Mesodermal cell (in vitro differentiated cells): ENCODE measurements at regions not wholly inside any gene's neighbourhood (a gene's known extent, or its start where the extent isn't known, plus 50 kb on each side); places are given as distances from the start of the nearest gene placed in this dataset.

Source experiments
- H3K27ac ChIP-seq: 2 replicates; pipeline ENCODE4 v1.7.0; 2013; ENCODE audit warnings: mild to moderate bottlenecking, low read depth, low read length, moderate library complexity; ENCODE audit not compliant: severe bottlenecking
- H3K36me3 ChIP-seq: 2 replicates; pipeline ENCODE4 v1.7.1; 2013; ENCODE audit warnings: mild to moderate bottlenecking, low read length, moderate library complexity; ENCODE audit not compliant: control insufficient read depth, insufficient read depth
- H3K4me1 ChIP-seq: one replicate; pipeline ENCODE4 v1.7.1; 2013; ENCODE audit warnings: mild to moderate bottlenecking, low read length; ENCODE audit not compliant: insufficient read depth, control insufficient read depth, poor library complexity, severe bottlenecking
- H3K4me3 ChIP-seq: 2 replicates; pipeline ENCODE4 v1.7.0; 2013; ENCODE audit warnings: low read length, control low read depth, mild to moderate bottlenecking; ENCODE audit not compliant: insufficient read depth, poor library complexity, severe bottlenecking; ENCODE audit errors: extremely low read depth
- H3K9me3 ChIP-seq: 2 replicates; pipeline ENCODE4 v1.7.1; 2013; ENCODE audit warnings: mild to moderate bottlenecking, low read length, moderate library complexity; ENCODE audit not compliant: control insufficient read depth
- WGBS, 2 experiments: methylation state at CpG; one replicate each; pipeline ENCODE4 v1.1.5; 2013; ENCODE audit warnings: missing lambda C conversion rate in 2 of 2; ENCODE audit not compliant: insufficient coverage in 2 of 2; 5-methylcytosine and 5-hydroxymethylcytosine counted together

- Histone ChIP-seq H3K36me3 (no peaks in the 10 kb centered on the region), H3K27ac (no peak overlapping the region), H3K4me3 (no peak overlapping the region), H3K9me3 (no peaks in the 10 kb centered on the region), H3K4me1 (no peaks in the 10 kb centered on the region)
- 100% methylated on average over 2 of the region's 4 CpGs for WGBS, 2 experiments
Observed at GRCh38 chr3:135627057-135627456, 338.5 kb upstream of the PPP2R3A start.

GRCh38 chr3:135629701-135630408 is 335.7 kb upstream of the PPP2R3A start:
- WGBS, 2 experiments, result 53 to 84% methylated on average over 3 to 4 of the region's 5 CpGs
- Histone ChIP-seq H3K4me1 (no peaks in the 10 kb centered on the region), H3K27ac (no peak overlapping the region), H3K4me3 (no peak overlapping the region), H3K9me3 (no peaks in the 10 kb centered on the region), H3K36me3 (no peaks in the 10 kb centered on the region)

GRCh38 chr3:135632556-135633065 is 332.9 kb upstream of the PPP2R3A start:
- no peaks in the 10 kb centered on the region for H3K9me3 ChIP-seq
- H3K27ac ChIP-seq, result no peak overlapping the region
- H3K4me1 ChIP-seq, result no peaks in the 10 kb centered on the region
- no peak overlapping the region for H3K4me3 ChIP-seq
- H3K36me3 ChIP-seq, result no peaks in the 10 kb centered on the region
- 83 to 100% methylated on average over 1 of the region's 2 CpGs for WGBS, 2 experiments

- Histone ChIP-seq H3K27ac (no peak overlapping the region), H3K9me3 (no peaks in the 10 kb centered on the region), H3K4me3 (no peak overlapping the region), H3K36me3 (no peaks in the 10 kb centered on the region), H3K4me1 (no peaks in the 10 kb centered on the region)
- 100% methylated on average over 1 of the region's 2 CpGs for WGBS, 2 experiments
Observed at GRCh38 chr3:135633078-135633477, 332.4 kb upstream of the PPP2R3A start.

GRCh38 chr3:135636596-135636995 is 328.9 kb upstream of the PPP2R3A start:
- Histone ChIP-seq H3K9me3 (no peaks in the 10 kb centered on the region), H3K36me3 (no peaks in the 10 kb centered on the region), H3K4me3 (no peak overlapping the region), H3K27ac (no peak overlapping the region), H3K4me1 (no peaks in the 10 kb centered on the region)
- no CpG with 5 or more reads among the region's 1 CpG for WGBS, 2 experiments

- H3K4me1 ChIP-seq, result no peaks in the 10 kb centered on the region
- H3K9me3 ChIP-seq, result no peaks in the 10 kb centered on the region
- 100% methylated on average over 2 of the region's 3 CpGs; no CpG with 5 or more reads in 1 of the 2 experiments for WGBS, 2 experiments
- H3K36me3 ChIP-seq, result no peaks in the 10 kb centered on the region
- no peak overlapping the region for H3K4me3 ChIP-seq
- H3K27ac ChIP-seq, result no peak overlapping the region
Observed at GRCh38 chr3:135637013-135637412, 328.5 kb upstream of the PPP2R3A start.

- Histone ChIP-seq H3K27ac (no peak overlapping the region), H3K4me1 (no peaks in the 10 kb centered on the region), H3K4me3 (no peak overlapping the region), H3K36me3 (no peaks in the 10 kb centered on the region), H3K9me3 (no peaks in the 10 kb centered on the region)
Observed at GRCh38 chr3:135641761-135642160, 323.8 kb upstream of the PPP2R3A start.

GRCh38 chr3:135645541-135645940 is 320.0 kb upstream of the PPP2R3A start:
- no peak overlapping the region for H3K27ac ChIP-seq
- no peaks in the 10 kb centered on the region for H3K36me3 ChIP-seq
- H3K9me3 ChIP-seq, result no peaks in the 10 kb centered on the region
- WGBS, 2 experiments, result 100% methylated on average over 1 of the region's 1 CpG; no CpG with 5 or more reads in 1 of the 2 experiments
- no peak overlapping the region for H3K4me3 ChIP-seq
- no peaks in the 10 kb centered on the region for H3K4me1 ChIP-seq

- WGBS, 2 experiments, result 29% methylated on average over 1 of the region's 1 CpG; no CpG with 5 or more reads in 1 of the 2 experiments
- no peak overlapping the region for H3K27ac ChIP-seq
Observed at GRCh38 chr3:135646873-135647272, 318.7 kb upstream of the PPP2R3A start.

GRCh38 chr3:135649361-135649760 is 316.2 kb upstream of the PPP2R3A start:
- 85 to 89% methylated on average over 2 of the region's 2 CpGs for WGBS, 2 experiments

More at GRCh38 chr3:135646873-135647272, 318.7 kb upstream of the PPP2R3A start:
- Histone ChIP-seq H3K9me3 (no peaks in the 10 kb centered on the region), H3K4me3 (no peak overlapping the region), H3K4me1 (no peaks in the 10 kb centered on the region), H3K36me3 (no peaks in the 10 kb centered on the region)

GRCh38 chr3:135650309-135650708 is 315.2 kb upstream of the PPP2R3A start:
- WGBS, 2 experiments, result 100% methylated on average over 1 of the region's 1 CpG

More at GRCh38 chr3:135649361-135649760, 316.2 kb upstream of the PPP2R3A start:
- no peaks in the 10 kb centered on the region for H3K9me3 ChIP-seq
- H3K36me3 ChIP-seq, result no peaks in the 10 kb centered on the region
- H3K4me3 ChIP-seq, result no peak overlapping the region
- H3K27ac ChIP-seq, result no peak overlapping the region
- no peaks in the 10 kb centered on the region for H3K4me1 ChIP-seq

More at GRCh38 chr3:135650309-135650708, 315.2 kb upstream of the PPP2R3A start:
- Histone ChIP-seq H3K4me1 (no peaks in the 10 kb centered on the region), H3K9me3 (no peaks in the 10 kb centered on the region), H3K27ac (no peak overlapping the region), H3K4me3 (no peak overlapping the region), H3K36me3 (no peaks in the 10 kb centered on the region)
